IgD-negative memory B cell (primary cell): ENCODE measurements at regions not wholly inside any gene's neighbourhood (a gene's known extent, or its start where the extent isn't known, plus 50 kb on each side); places are given as distances from the start of the nearest gene placed in this dataset.
A peak's percentile ranks its signal among the peaks of the same experiment; 100 is the strongest.
"Not testable (repeated sequence)": the region's sequence is repeated elsewhere in the genome, so short reads cannot be mapped to it uniquely, and the experiment has no call there.

Source experiments
- H3K27ac Mint-ChIP-seq, 3 donors: one replicate each; pipeline ENCODE4 v1.8.0; 2020 to 2022; ENCODE audit warnings: mild to moderate bottlenecking in 3 of 3, mixed read lengths in 3 of 3, moderate library complexity in 1 of 3
- H3K27me3 Mint-ChIP-seq: one replicate; pipeline ENCODE4 v1.8.0; 2021; ENCODE audit warnings: mixed read lengths
- H3K36me3 Mint-ChIP-seq: one replicate; pipeline ENCODE4 v1.8.0; 2020; ENCODE audit warnings: mild to moderate bottlenecking, mixed read lengths
- H3K4me1 Mint-ChIP-seq, 3 donors: one replicate each; pipeline ENCODE4 v1.8.0; 2020 to 2022; ENCODE audit warnings: mixed read lengths in 3 of 3, mild to moderate bottlenecking in 1 of 3
- H3K4me3 Mint-ChIP-seq, 4 donors: one replicate each; pipeline ENCODE4 v1.8.0; 2020 to 2022; ENCODE audit warnings: mild to moderate bottlenecking in 4 of 4, mixed read lengths in 4 of 4, moderate library complexity in 3 of 4
- H3K9me3 Mint-ChIP-seq, 3 donors: one replicate each; pipeline ENCODE4 v1.8.0; 2020 to 2021; ENCODE audit warnings: mixed read lengths in 3 of 3, mild to moderate bottlenecking in 1 of 3

DNA sequence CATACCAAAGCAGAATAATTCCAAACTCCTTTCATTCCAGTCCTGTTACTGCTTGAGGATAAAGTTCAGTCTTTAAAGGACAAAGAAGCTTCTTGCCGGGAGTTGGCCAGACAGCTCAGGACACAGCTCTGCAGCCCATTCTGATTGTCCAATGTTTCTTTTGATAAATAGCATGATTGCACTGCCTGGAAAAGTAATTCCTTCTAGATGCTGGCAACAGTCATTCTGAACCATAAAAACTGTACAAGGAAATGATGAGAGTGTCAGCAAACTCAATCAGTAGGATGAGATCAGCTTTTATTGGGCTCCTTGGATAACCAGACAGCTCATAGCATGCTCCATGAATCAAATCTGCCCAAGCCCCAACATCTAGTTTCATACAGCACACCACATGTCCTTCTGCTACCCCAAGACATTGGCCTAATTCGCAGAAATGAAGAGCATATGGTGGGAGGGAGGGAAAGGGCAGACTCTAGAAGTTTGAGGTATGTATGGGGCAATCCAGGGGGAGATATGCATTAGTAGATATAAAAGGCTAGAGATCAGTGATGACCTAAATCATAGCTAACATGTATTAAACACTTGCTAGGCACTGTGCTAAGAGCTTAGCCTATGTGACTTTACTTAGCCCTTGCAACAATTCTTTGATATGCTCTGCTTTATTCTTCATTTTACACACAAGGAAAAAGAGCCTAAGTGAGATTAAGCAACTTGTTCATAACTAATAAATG is 219.9 kb upstream of the NREP start:
- H3K9me3 Mint-ChIP-seq = peaks cover 0 to 2% (median 0%) of the 10 kb centered on the region in 3 donors
- H3K27me3 Mint-ChIP-seq = no peaks in the 10 kb centered on the region
- no peaks in the 10 kb centered on the region for H3K36me3 Mint-ChIP-seq
- no peak overlapping the region for H3K27ac Mint-ChIP-seq
- H3K4me1 Mint-ChIP-seq = no peaks in the 10 kb centered on the region
- no peak overlapping the region for H3K4me3 Mint-ChIP-seq

DNA sequence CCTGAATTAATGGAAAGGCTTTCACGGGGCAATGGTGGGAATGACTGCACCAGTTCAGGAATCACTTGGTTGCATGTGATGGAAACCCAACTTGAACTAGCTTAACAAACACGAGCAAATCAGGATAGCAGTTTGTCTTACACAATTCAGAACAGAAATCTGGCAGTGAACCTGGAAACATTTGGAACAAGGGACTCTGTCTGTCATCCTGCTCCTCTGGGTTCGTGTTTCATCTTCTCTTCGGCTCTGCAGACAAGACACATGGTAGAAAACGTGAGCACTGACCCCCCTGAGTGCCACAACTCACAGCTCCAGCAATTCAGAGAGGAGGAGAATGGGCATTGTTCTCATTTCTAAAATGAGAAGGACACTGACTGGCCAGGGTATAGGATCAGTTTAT is 218.1 kb upstream of the NREP start:
- no peaks in the 10 kb centered on the region for H3K27me3 Mint-ChIP-seq
- no peaks in the 10 kb centered on the region for H3K9me3 Mint-ChIP-seq
- no peak overlapping the region for H3K4me3 Mint-ChIP-seq
- no peaks in the 10 kb centered on the region for H3K36me3 Mint-ChIP-seq
- peak overlapping the region in 1 of 3 donors; percentile 31 for H3K27ac Mint-ChIP-seq
- H3K4me1 Mint-ChIP-seq = no peaks in the 10 kb centered on the region

DNA sequence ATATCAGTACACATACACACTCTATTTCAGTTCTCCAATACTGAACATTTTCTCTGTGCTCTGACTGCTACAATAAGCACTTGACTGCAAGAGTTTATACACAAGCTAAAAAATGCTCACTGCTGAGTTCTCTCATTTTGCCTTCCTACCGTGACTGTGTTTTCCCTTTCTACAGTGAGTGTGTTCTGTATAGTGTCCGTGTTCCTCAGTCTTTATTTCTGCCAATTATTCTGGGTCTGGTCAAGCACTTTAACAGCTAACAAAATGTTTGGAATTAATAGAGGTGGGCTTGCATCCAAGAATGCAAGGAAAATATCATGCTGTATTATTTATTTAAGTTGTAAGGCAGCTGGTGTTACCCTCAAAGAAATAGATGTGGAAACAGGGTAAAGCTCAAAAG is 217.0 kb upstream of the NREP start:
- Mint-ChIP-seq H3K27me3 (no peaks in the 10 kb centered on the region), H3K9me3 (no peaks in the 10 kb centered on the region), H3K36me3 (no peaks in the 10 kb centered on the region), H3K27ac (no peak overlapping the region), H3K4me1 (no peaks in the 10 kb centered on the region), H3K4me3 (no peak overlapping the region)

- no peaks in the 10 kb centered on the region for H3K36me3 Mint-ChIP-seq
- H3K4me3 Mint-ChIP-seq = no peak overlapping the region
- H3K4me1 Mint-ChIP-seq = no peaks in the 10 kb centered on the region
- H3K9me3 Mint-ChIP-seq = no peaks in the 10 kb centered on the region
- H3K27me3 Mint-ChIP-seq = no peaks in the 10 kb centered on the region
- H3K27ac Mint-ChIP-seq = no peak overlapping the region
Measured at GRCh38 chr5:111972548-111972947, 215.6 kb upstream of the NREP start.

- H3K36me3 Mint-ChIP-seq = no peaks in the 10 kb centered on the region
- H3K27me3 Mint-ChIP-seq = no peaks in the 10 kb centered on the region
- H3K27ac Mint-ChIP-seq = no peak overlapping the region
- no peak overlapping the region for H3K4me3 Mint-ChIP-seq
- no peaks in the 10 kb centered on the region for H3K4me1 Mint-ChIP-seq
- no peaks in the 10 kb centered on the region for H3K9me3 Mint-ChIP-seq
Measured at GRCh38 chr5:111972080-111972479, 215.1 kb upstream of the NREP start.

- H3K27me3 Mint-ChIP-seq = no peaks in the 10 kb centered on the region
- no peaks in the 10 kb centered on the region for H3K36me3 Mint-ChIP-seq
Measured at GRCh38 chr5:111968459-111968858, 211.5 kb upstream of the NREP start.

DNA sequence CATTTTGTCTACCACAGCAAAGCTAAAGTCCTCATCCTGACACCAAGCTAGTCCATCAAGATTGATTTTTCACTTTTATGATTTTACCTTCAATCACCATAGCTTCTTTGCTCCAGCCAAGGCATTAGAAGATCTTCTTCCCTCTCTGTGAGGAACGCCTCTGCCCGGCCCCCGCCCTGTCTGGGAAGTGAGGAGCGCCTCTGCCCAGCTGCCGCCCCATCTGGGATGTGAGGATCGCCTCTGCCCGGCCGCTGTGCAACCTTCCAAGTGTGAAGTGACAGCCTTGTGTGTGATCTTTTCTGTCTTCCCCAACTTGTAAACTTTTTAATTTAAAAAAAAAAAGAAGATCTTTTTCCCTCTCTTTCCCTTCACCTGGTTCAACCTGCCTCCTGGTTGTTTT is 210.5 kb upstream of the NREP start:
- no peak overlapping the region for H3K27ac Mint-ChIP-seq
- no peaks in the 10 kb centered on the region for H3K27me3 Mint-ChIP-seq
- H3K9me3 Mint-ChIP-seq = no peaks in the 10 kb centered on the region
- no peaks in the 10 kb centered on the region for H3K4me1 Mint-ChIP-seq
- no peak overlapping the region for H3K4me3 Mint-ChIP-seq
- H3K36me3 Mint-ChIP-seq = no peaks in the 10 kb centered on the region

More at GRCh38 chr5:111968459-111968858, 211.5 kb upstream of the NREP start:
- H3K27ac Mint-ChIP-seq = no peak overlapping the region
- no peak overlapping the region for H3K4me3 Mint-ChIP-seq
- no peaks in the 10 kb centered on the region for H3K9me3 Mint-ChIP-seq
- no peaks in the 10 kb centered on the region for H3K4me1 Mint-ChIP-seq

DNA sequence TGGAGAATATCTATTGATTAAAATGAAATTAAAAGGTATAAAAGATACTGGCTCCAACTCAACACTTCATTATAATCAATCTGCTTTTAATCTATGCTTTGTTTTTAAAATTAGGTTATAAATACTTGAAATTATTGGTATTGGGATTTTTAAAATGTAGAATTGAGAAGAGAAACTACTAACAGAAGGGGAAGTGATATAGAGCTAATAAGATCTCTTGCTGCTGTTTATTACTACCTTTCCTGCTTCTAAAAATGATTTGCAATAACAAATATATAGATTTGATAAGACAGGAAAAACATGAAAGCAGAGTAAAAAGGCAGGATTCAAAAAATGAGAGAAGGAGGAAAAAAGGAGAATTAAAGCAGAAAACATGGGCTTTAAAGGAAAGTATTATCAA is 209.3 kb upstream of the NREP start:
- Mint-ChIP-seq H3K27ac (no peak overlapping the region), H3K27me3 (no peaks in the 10 kb centered on the region), H3K4me1 (no peaks in the 10 kb centered on the region), H3K4me3 (no peak overlapping the region), H3K36me3 (no peaks in the 10 kb centered on the region), H3K9me3 (no peaks in the 10 kb centered on the region)

DNA sequence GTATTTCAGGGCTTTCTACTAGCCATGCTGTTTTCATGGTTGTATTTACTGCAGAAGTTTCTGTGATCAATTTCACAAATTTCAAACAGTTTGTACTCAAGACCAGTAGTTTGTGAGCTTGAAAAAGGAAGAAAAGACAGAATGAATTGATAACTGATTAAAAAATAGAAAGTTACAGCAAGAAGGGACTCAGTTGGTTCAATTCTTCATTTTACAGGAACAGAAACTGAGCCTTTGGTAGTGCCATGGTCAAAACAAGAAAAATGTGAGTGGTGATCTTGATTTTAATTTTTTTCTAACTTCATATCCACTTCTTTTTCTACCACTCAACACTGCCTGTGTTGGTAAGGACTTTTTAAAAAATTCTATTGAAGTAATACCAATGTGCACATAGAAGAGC is 206.6 kb upstream of the NREP start:
- H3K4me3 Mint-ChIP-seq = no peak overlapping the region
- no peaks in the 10 kb centered on the region for H3K9me3 Mint-ChIP-seq
- no peaks in the 10 kb centered on the region for H3K4me1 Mint-ChIP-seq
- H3K27ac Mint-ChIP-seq = no peak overlapping the region
- H3K27me3 Mint-ChIP-seq = no peaks in the 10 kb centered on the region
- H3K36me3 Mint-ChIP-seq = no peaks in the 10 kb centered on the region

GRCh38 chr5:111962906-111963305 is 205.9 kb upstream of the NREP start:
- Mint-ChIP-seq H3K27me3 (no peaks in the 10 kb centered on the region), H3K4me3 (no peak overlapping the region), H3K36me3 (no peaks in the 10 kb centered on the region), H3K4me1 (no peaks in the 10 kb centered on the region), H3K9me3 (no peaks in the 10 kb centered on the region), H3K27ac (no peak overlapping the region)

GRCh38 chr5:111961862-111962261 is 204.9 kb upstream of the NREP start:
- no peaks in the 10 kb centered on the region for H3K27me3 Mint-ChIP-seq
- no peak overlapping the region for H3K4me3 Mint-ChIP-seq
- H3K9me3 Mint-ChIP-seq = no peaks in the 10 kb centered on the region
- H3K36me3 Mint-ChIP-seq = no peaks in the 10 kb centered on the region
- H3K27ac Mint-ChIP-seq = no peak overlapping the region
- H3K4me1 Mint-ChIP-seq = no peaks in the 10 kb centered on the region

DNA sequence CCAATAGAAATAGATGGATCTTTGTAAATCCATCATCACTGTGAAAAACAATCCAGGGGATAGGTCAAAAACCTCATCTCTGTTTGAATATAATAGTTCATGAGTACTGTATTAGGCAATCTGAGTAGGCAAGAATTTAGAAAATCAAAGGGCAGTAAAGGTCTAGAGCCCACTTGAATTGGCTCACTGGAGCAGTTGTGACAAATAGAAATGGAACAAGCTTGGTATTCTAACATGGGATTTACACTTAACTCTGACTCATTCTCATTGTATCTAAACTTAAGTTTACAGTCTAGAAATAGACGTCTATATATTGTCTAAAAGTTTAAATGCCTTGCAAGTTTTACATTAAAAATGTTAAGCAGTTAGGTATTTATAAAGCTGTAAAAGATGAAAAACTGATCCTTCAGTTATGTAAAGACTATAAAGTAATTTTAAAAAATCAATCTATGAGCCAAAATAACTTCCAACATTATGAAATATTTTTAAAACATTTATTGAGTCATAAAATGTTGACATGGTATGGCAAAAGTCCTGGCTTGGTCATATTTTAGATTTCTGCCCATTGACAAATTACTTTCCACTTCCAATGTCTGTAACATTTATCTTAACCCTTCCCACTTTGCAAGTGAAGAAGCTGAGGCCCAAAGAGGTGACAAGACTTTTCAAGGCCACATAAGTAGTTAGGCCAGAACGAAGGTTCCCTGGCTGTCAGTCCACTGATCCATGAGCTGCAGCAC is 203.7 kb upstream of the NREP start:
- H3K4me1 Mint-ChIP-seq = no peaks in the 10 kb centered on the region
- H3K27me3 Mint-ChIP-seq = no peaks in the 10 kb centered on the region
- H3K27ac Mint-ChIP-seq = no peak overlapping the region
- H3K9me3 Mint-ChIP-seq = no peaks in the 10 kb centered on the region
- no peak overlapping the region for H3K4me3 Mint-ChIP-seq
- H3K36me3 Mint-ChIP-seq = no peaks in the 10 kb centered on the region

DNA sequence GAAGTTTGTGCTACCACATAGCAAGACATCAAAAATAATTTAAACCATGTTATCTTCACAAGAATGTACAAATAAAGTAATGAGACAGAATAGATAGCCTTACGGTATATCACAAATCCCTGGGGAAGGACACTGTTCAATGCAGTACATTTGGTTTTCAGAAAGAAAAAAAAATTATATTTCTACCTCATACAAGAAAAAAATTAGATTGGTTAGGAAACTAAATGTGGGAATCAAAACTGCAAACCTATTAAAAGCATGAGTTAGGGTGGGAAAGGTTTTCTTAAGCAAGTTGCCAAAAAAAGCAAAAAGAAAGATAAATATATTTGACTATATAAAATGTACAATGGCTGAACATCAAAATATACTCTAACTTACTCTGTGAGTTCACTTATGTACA is 201.9 kb upstream of the NREP start:
- Mint-ChIP-seq H3K9me3 (peaks cover 0 to 2% (median 0%) of the 10 kb centered on the region in 3 donors), H3K27ac (no peak overlapping the region), H3K36me3 (no peaks in the 10 kb centered on the region), H3K4me3 (no peak overlapping the region), H3K4me1 (peaks cover 4 to 10% (median 7%) of the 10 kb centered on the region in 3 donors), H3K27me3 (peaks cover 2% of the 10 kb centered on the region)

DNA sequence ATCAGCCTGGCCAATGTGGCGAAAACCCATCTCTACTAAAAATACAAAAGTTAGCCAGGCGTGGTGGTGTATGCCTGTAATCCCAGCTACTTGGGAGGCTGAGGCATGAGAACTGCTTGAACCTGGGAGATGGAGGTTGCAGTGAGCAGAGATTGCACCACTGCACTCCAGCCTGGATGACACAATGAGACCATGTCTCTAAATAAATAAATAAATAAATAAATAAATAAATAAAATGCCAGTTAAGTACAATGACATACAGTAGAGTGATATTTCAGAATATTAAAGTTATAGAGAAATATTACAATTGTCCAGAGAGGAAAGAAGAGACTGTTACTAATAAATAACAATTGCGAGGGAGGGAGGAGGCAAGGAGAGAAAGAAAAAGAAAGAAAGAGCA is 199.8 kb upstream of the NREP start:
- not testable (repeated sequence) for H3K27ac Mint-ChIP-seq, H3K27me3 Mint-ChIP-seq, H3K36me3 Mint-ChIP-seq, H3K9me3 Mint-ChIP-seq, H3K4me3 Mint-ChIP-seq
- peaks cover 4 to 10% (median 9%) of the 10 kb centered on the region in 3 donors for H3K4me1 Mint-ChIP-seq

DNA sequence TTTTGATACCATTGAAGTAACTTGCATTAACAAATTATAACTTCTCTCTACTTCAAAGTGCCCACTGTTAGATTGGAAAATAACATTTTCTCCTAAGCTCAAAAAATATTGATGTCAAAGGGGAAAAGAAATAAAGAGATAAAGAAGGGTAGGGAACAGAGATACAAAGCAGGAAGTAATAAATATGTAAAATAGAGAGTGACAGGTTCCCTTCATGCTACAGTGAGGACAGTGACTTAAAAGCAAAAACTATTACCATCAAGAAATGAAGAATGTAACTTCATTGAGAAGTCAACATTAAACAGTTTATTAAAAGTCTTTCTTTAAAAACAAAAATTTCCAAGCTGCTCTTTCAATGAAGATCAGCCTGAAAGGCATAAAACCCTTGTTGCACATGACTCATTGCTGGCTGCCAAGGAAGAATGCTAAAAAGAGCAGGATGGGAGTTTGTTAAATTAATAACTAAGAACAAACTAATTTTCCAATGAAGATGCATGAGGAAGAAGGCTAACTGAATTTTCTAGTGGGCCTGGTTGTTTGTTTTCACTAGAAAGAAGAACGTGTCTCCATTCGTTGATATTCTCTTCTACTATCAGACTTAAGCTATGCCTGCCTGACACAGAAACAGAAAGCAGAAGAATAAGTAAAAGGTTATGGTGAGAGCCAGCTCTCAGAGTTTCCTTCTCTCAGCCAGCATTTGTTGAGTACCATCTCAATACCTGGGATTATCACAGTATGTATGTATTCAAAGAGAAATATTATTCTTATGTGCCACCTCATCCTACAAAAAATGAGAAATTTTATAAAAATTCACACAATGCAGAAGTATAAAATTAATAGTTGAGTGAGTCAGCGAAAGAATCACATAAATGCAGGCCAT is 197.8 kb upstream of the NREP start:
- H3K36me3 Mint-ChIP-seq = no peaks in the 10 kb centered on the region
- peaks cover 4 to 10% (median 9%) of the 10 kb centered on the region in 3 donors for H3K4me1 Mint-ChIP-seq
- no peak overlapping the region for H3K27ac Mint-ChIP-seq
- peaks cover 2% of the 10 kb centered on the region for H3K27me3 Mint-ChIP-seq
- peak overlapping the region in 1 of 4 donors; percentile 9 for H3K4me3 Mint-ChIP-seq
- peaks cover 0 to 3% (median 0%) of the 10 kb centered on the region in 3 donors for H3K9me3 Mint-ChIP-seq
